Fibroblast of lung (primary cell): ENCODE measurements at regions not wholly inside any gene's neighbourhood (a gene's known extent, or its start where the extent isn't known, plus 50 kb on each side); places are given as distances from the start of the nearest gene placed in this dataset.

ENCODE experiments used
- DNase-seq, 2 donors: peaks; one replicate each; pipeline versions ENCODE4 v3.0.0 to v3.0.0-alpha.2; 2010; ENCODE audit warnings: low read depth in 2 of 2
- H2AFZ ChIP-seq: 2 replicates; pipeline ENCODE4 v1.5.1; 2012; ENCODE audit warnings: low read length, control low read depth, inconsistent platforms
- H3K27ac ChIP-seq: 2 replicates; pipeline ENCODE4 v1.5.1; 2011; ENCODE audit warnings: low read length, control low read depth; ENCODE audit not compliant: insufficient read depth
- H3K27me3 ChIP-seq: 2 replicates; pipeline ENCODE4 v1.5.1; 2011; ENCODE audit warnings: mild to moderate bottlenecking, low read length; ENCODE audit not compliant: control insufficient read depth, insufficient read depth
- H3K36me3 ChIP-seq: 2 replicates; pipeline ENCODE4 v1.5.1; 2011; ENCODE audit warnings: low read length; ENCODE audit not compliant: control insufficient read depth, insufficient read depth
- H3K4me1 ChIP-seq: 2 replicates; pipeline ENCODE4 v1.5.1; 2011; ENCODE audit warnings: low read length; ENCODE audit not compliant: control insufficient read depth, insufficient read depth; ENCODE audit errors: extremely low read depth
- H3K4me2 ChIP-seq: 2 replicates; pipeline ENCODE4 v1.5.1; 2011; ENCODE audit warnings: low read length, control low read depth; ENCODE audit not compliant: insufficient read depth; ENCODE audit errors: extremely low read depth
- H3K4me3 ChIP-seq, 4 experiments: fragments of 200-600 bp in 1 of 4; sonication (generic) in 1 of 4; replicated peaks in 1 of 4; 2 replicates each; pipeline ENCODE4 v1.5.1; 2011 to 2016; ENCODE audit warnings: low read length in 4 of 4, low read depth in 3 of 4, mild to moderate bottlenecking in 3 of 4, control low read depth in 2 of 4, inconsistent platforms in 1 of 4, mixed read lengths in 1 of 4; ENCODE audit not compliant: insufficient read depth in 1 of 4; ENCODE audit errors: control extremely low read depth in 1 of 4
- H3K79me2 ChIP-seq: 2 replicates; pipeline ENCODE4 v1.5.1; 2012; ENCODE audit warnings: mild to moderate bottlenecking, low read length, inconsistent platforms; ENCODE audit not compliant: control insufficient read depth, insufficient read depth
- H3K9ac ChIP-seq: 2 replicates; pipeline ENCODE4 v1.5.1; 2011; ENCODE audit warnings: mild to moderate bottlenecking, low read length, control low read depth; ENCODE audit not compliant: insufficient read depth
- H3K9me3 ChIP-seq: 2 replicates; pipeline ENCODE4 v1.5.1; 2012; ENCODE audit warnings: low read depth, low read length; ENCODE audit not compliant: control insufficient read depth, insufficient read depth
- H4K20me1 ChIP-seq: 2 replicates; pipeline ENCODE4 v1.5.1; 2011; ENCODE audit warnings: low read length; ENCODE audit not compliant: control insufficient read depth, insufficient read depth; ENCODE audit errors: extremely low read depth
- CTCF ChIP-seq, 2 donors: IDR thresholded peaks in 1 of 2; conservative IDR thresholded peaks in 1 of 2; 1 replicate in 1 of 2; 2 replicates in 1 of 2; pipeline ENCODE4 v1.5.1; 2011 to 2012; ENCODE audit warnings: low read length in 2 of 2, control low read depth in 1 of 2, inconsistent platforms in 1 of 2, low read depth in 1 of 2, mild to moderate bottlenecking in 1 of 2
- EZH2 ChIP-seq: IDR thresholded peaks from 2 replicates; pipeline ENCODE4 v1.5.1; 2012; ENCODE audit warnings: low read length, control low read depth, mild to moderate bottlenecking; ENCODE audit errors: missing control alignments

- Histone ChIP-seq H3K4me2 (no peak overlapping the region), H3K79me2 (no peaks in the 10 kb centered on the region), H3K4me3 (no peak overlapping the region), H3K27ac (no peak overlapping the region), H3K4me1 (no peaks in the 10 kb centered on the region), H3K9ac (no peak overlapping the region), H3K27me3 (no peaks in the 10 kb centered on the region), H2AFZ (no peak overlapping the region), H4K20me1 (no peaks in the 10 kb centered on the region), H3K36me3 (no peaks in the 10 kb centered on the region), H3K9me3 (no peaks in the 10 kb centered on the region)
- TF ChIP-seq CTCF (conservative IDR thresholded peaks at IDR 0.05 in 1 of 2, IDR thresholded peaks at IDR 0.05 in 1 of 2; ENCODE audit: low read depth in 1 of 2, low read length in 2 of 2) (no peak), EZH2 (no peak)
- no peak for DNase-seq
These were observed 238.1 kb upstream of the ZWINT start for GRCh38 chr10:56599201-56599600.

- H3K4me2 ChIP-seq = no peak overlapping the region
- no peaks in the 10 kb centered on the region for H3K36me3 ChIP-seq
- no peaks in the 10 kb centered on the region for H3K27me3 ChIP-seq
- H3K9ac ChIP-seq = no peak overlapping the region
- no peaks in the 10 kb centered on the region for H3K9me3 ChIP-seq
- no peaks in the 10 kb centered on the region for H3K4me1 ChIP-seq
- H3K27ac ChIP-seq = no peak overlapping the region
- no peak overlapping the region for H2AFZ ChIP-seq
- no peak for DNase-seq
- TF ChIP-seq CTCF (conservative IDR thresholded peaks at IDR 0.05 in 1 of 2, IDR thresholded peaks at IDR 0.05 in 1 of 2; ENCODE audit: low read depth in 1 of 2, low read length in 2 of 2) (no peak), EZH2 (no peak)
- H3K4me3 ChIP-seq = no peak overlapping the region
- H4K20me1 ChIP-seq = no peaks in the 10 kb centered on the region
- H3K79me2 ChIP-seq = no peaks in the 10 kb centered on the region
These were observed 235.2 kb upstream of the ZWINT start for GRCh38 chr10:56596257-56596656.

GRCh38 chr10:56593120-56593519, 232.1 kb upstream of the ZWINT start:
- H3K9me3 ChIP-seq = no peaks in the 10 kb centered on the region
- H3K9ac ChIP-seq = no peak overlapping the region
- no peaks in the 10 kb centered on the region for H3K79me2 ChIP-seq
- no peaks in the 10 kb centered on the region for H4K20me1 ChIP-seq
- H3K36me3 ChIP-seq = no peaks in the 10 kb centered on the region
- no peaks in the 10 kb centered on the region for H3K4me1 ChIP-seq
- no peak for DNase-seq
- no peak overlapping the region for H3K27ac ChIP-seq
- no peak overlapping the region for H2AFZ ChIP-seq
- no peak for TF ChIP-seq CTCF (conservative IDR thresholded peaks at IDR 0.05 in 1 of 2, IDR thresholded peaks at IDR 0.05 in 1 of 2; ENCODE audit: low read depth in 1 of 2, low read length in 2 of 2)
- TF ChIP-seq EZH2 = no peak
- no peak overlapping the region for H3K4me2 ChIP-seq
- H3K27me3 ChIP-seq = no peaks in the 10 kb centered on the region
- no peak overlapping the region for H3K4me3 ChIP-seq
